ENCODE measurements at regions not wholly inside any gene's neighbourhood (a gene's known extent, or its start where the extent isn't known, plus 50 kb on each side); places are given as distances from the start of the nearest gene placed in this dataset.

DNA sequence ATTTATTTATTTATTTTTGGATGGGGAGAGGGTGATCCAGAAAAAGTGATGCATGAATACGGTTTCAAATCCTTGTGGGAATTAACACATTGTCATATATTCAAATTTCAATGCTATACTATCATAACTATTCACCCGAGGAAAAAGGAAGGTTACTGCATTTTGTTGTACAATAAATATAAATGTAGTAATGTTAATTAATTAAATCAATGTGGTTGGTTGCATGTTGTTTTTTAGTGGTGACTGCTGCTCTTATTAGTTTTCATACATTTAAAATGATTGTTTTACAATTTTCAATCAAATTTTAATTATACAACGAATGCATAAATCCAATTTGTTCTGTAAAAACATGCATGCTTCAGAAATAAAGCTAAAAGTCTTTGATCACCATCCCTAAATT is 180.5 kb downstream of the ZFP64 start:
- Histone ChIP-seq H3K4ac (replicated peaks; ENCODE audit: insufficient read length, low read depth, low read length) (no peak overlapping the region), H4K20me1 (replicated peaks in 1 of 2; ENCODE audit: control insufficient read depth in 1 of 2, insufficient read depth in 2 of 2, low read length in 2 of 2) (no peaks in the 10 kb centered on the region), H4K91ac (replicated peaks; ENCODE audit: insufficient read length, low read length) (no peak overlapping the region), H4K5ac (ENCODE audit: insufficient read length, low read depth, low read length) (no peak overlapping the region), H2BK12ac (ENCODE audit: low read depth, low read length) (no peak overlapping the region), H3K23me2 (ENCODE audit: low read depth, low read length) (no peaks in the 10 kb centered on the region; the same call in 1 of the 2 replicates), H3K79me1 (ENCODE audit: low read depth, low read length) (no peaks in the 10 kb centered on the region), H3K27ac (ENCODE audit: low read depth, low read length) (no peak overlapping the region), H3K79me2 (ENCODE audit: control insufficient read depth in 1 of 2, insufficient read depth in 2 of 2, low read length in 2 of 2) (no peaks in the 10 kb centered on the region), H3K36me3 (ENCODE audit: control insufficient read depth in 2 of 4, insufficient read depth in 4 of 4, low read length in 3 of 4) (no peaks in the 10 kb centered on the region), H2BK5ac (ENCODE audit: low read depth, low read length) (no peak overlapping the region), H3K14ac (ENCODE audit: insufficient read length) (no peak overlapping the region), H2BK20ac (ENCODE audit: low read length) (no peak overlapping the region), H3K4me2 (ENCODE audit: insufficient read depth in 1 of 2, low read depth in 2 of 2, low read length in 2 of 2) (no peak overlapping the region), H3K4me1 (replicated peaks in 1 of 4; ENCODE audit: control insufficient read depth in 3 of 4, insufficient read depth in 4 of 4, low read length in 3 of 4) (peaks cover 0 to 12% (median 2%) of the 10 kb centered on the region in 4 experiments; a peak in 4 of 7 replicates), H3K23ac (ENCODE audit: insufficient read length) (no peak overlapping the region), H2AK5ac (ENCODE audit: low read depth, low read length) (no peak overlapping the region), H4K8ac (ENCODE audit: extremely low read depth, insufficient read depth, low read length) (no peak overlapping the region), H3K56ac (replicated peaks; ENCODE audit: insufficient read length, low read depth, low read length) (no peak overlapping the region), H3K4me3 (ENCODE audit: extremely low read depth in 1 of 4, insufficient read depth in 2 of 4, low read depth in 3 of 4, low read length in 4 of 4) (no peak overlapping the region), H3K18ac (ENCODE audit: extremely low read depth, low read length) (no peak overlapping the region), H3K9me3 (ENCODE audit: insufficient read depth in 2 of 2, low read depth in 1 of 2, low read length in 1 of 2) (no peaks in the 10 kb centered on the region), H2AFZ (ENCODE audit: low read length) (no peak overlapping the region), H3K9ac (replicated peaks in 1 of 4; ENCODE audit: extremely low read depth in 1 of 4, low read depth in 3 of 4, low read length in 3 of 4) (no peak overlapping the region), H2BK120ac (replicated peaks; ENCODE audit: low read depth, low read length) (no peak overlapping the region), H2BK15ac (ENCODE audit: low read length) (no peak overlapping the region), H3K27me3 (replicated peaks in 1 of 4; ENCODE audit: control insufficient read depth in 3 of 4, extremely low read depth in 1 of 4, insufficient read depth in 3 of 4, low read length in 3 of 4) (no peaks in the 10 kb centered on the region)
- TF ChIP-seq KDM1A (IDR thresholded peaks at IDR 0.05; ENCODE audit: borderline replicate concordance, low read length): no peak
- TF ChIP-seq JUN (IDR thresholded peaks at IDR 0.05; ENCODE audit: low read depth, low read length): no peak
- no peak for TF ChIP-seq SIRT6 (IDR thresholded peaks at IDR 0.05; ENCODE audit: low read length)
- no peak for TF ChIP-seq KDM4A (IDR thresholded peaks at IDR 0.05; ENCODE audit: low read depth, low read length, severe bottlenecking)
- TF ChIP-seq RBBP5 (IDR thresholded peaks at IDR 0.05; ENCODE audit: borderline replicate concordance, low read depth, low read length): no peak
- no peak for TF ChIP-seq HDAC6 (IDR thresholded peaks at IDR 0.05; ENCODE audit: low read depth, low read length)
- TF ChIP-seq SP2 (IDR thresholded peaks at IDR 0.05; ENCODE audit: low read length): no peak
- TF ChIP-seq ZNF274 (IDR thresholded peaks at IDR 0.05; ENCODE audit: borderline replicate concordance, extremely low read depth, low read length): no peak
- no peak for TF ChIP-seq CBX8 (IDR thresholded peaks at IDR 0.05; ENCODE audit: borderline replicate concordance, low read depth, low read length)
- no peak for TF ChIP-seq PHF8 (conservative IDR thresholded peaks at IDR 0.05; ENCODE audit: low read depth, low read length)
- TF ChIP-seq TBP (IDR thresholded peaks at IDR 0.05; ENCODE audit: low read depth, low read length): no peak
- no peak for TF ChIP-seq EP300 (IDR thresholded peaks at IDR 0.05; ENCODE audit: borderline replicate concordance in 1 of 2, low read depth in 2 of 2, low read length in 2 of 2)
- DNase-seq (ENCODE audit: low read depth in 1 of 2, low spot score in 2 of 2): no peak
- ChIA-PET POLR2A (ENCODE audit: partially characterized antibody) (interaction anchor here (1.4 kb wide), 1 partner anchor 211 kb away, joined by 5 read pairs; no protein-coding TSS in a partner anchor), CTCF (ENCODE audit: partially characterized antibody) (interaction anchor here (0.7 to 1.1 kb wide), 3 partner anchors 17 to 211 kb away, joined by 3 to 6 read pairs (median 4); no protein-coding TSS in a partner anchor)
- WGBS, 2 experiments (ENCODE audit: extremely low coverage in 1 of 2, insufficient coverage in 1 of 2, insufficient read length in 1 of 2, insufficient replicate concordance in 2 of 2, low coverage in 1 of 2, low lambda C conversion rate in 2 of 2, missing lambda C conversion rate in 1 of 2): 96% methylated on average over 3 of the region's 3 CpGs; no CpG with 5 or more reads in 1 of the 2 experiments
- FAIRE-seq: no peak

All from H1 (cell line).